PC-3 (cell line): ENCODE measurements at regions not wholly inside any gene's neighbourhood (a gene's known extent, or its start where the extent isn't known, plus 50 kb on each side); places are given as distances from the start of the nearest gene placed in this dataset.

Source experiments
- ATAC-seq: fragments of 200-7000 bp; cut with Tn5 transposase; 2 replicates; pipeline ENCODE4 v1.9.1; 2020; ENCODE audit warnings: mild to moderate bottlenecking, moderate library complexity
- BruUV-seq: library from RNA; stranded (reverse); fragments of 400-500 nt; replicated peaks from 2 replicates; lab custom pipeline; 2021; lab: Mats Ljungman, UMichigan
- CTCF ChIA-PET: fragments of 300-600 bp; sonication (Branson Sonifier 250); formaldehyde crosslinking; loops from one replicate; lab custom pipeline; 2022; ENCODE audit warnings: antibody characterized with exemption; lab: Charles Lee
- POLR2A ChIA-PET: fragments of 300-600 bp; sonication (Branson Sonifier 250); formaldehyde crosslinking; loops from one replicate; lab custom pipeline; 2022; ENCODE audit warnings: antibody characterized with exemption; ENCODE audit not compliant: unreplicated experiment; lab: Charles Lee
- DNase-seq: peaks from one replicate; pipeline ENCODE4 v3.0.0-alpha.2; 2015
- H2AFZ ChIP-seq: fragments of 300-600 bp; sonication (generic); 2 replicates; pipeline ENCODE4 v1.6.0; 2016; ENCODE audit warnings: antibody characterized with exemption, low read length
- H3F3A ChIP-seq: fragments of 300-600 bp; sonication (generic); one replicate; pipeline ENCODE4 v1.6.0; 2017; ENCODE audit warnings: antibody characterized with exemption, low read length, control low read depth, mild to moderate bottlenecking; ENCODE audit not compliant: unreplicated experiment
- H3K27ac ChIP-seq: fragments of 300-600 bp; sonication (generic); 2 replicates; pipeline ENCODE4 v1.5.1; 2016; ENCODE audit warnings: mild to moderate bottlenecking, low read length
- H3K27me3 ChIP-seq: fragments of 300-600 bp; sonication (generic); 2 replicates; pipeline ENCODE4 v1.6.1; 2016; ENCODE audit warnings: low read length, mixed read lengths
- H3K36me3 ChIP-seq: fragments of 300-600 bp; sonication (generic); 2 replicates; pipeline ENCODE4 v1.6.1; 2016; ENCODE audit warnings: low read depth, mixed run types, low read length, mixed read lengths
- H3K4me1 ChIP-seq: fragments of 300-600 bp; sonication (generic); 2 replicates; pipeline ENCODE4 v1.5.1; 2016; ENCODE audit warnings: low read length; ENCODE audit not compliant: insufficient read depth
- H3K4me2 ChIP-seq: fragments of 300-600 bp; sonication (generic); 2 replicates; pipeline ENCODE4 v1.6.0; 2016; ENCODE audit warnings: low read length
- H3K4me3 ChIP-seq: fragments of 300-600 bp; sonication (generic); 2 replicates; pipeline ENCODE4 v1.5.1; 2016; ENCODE audit warnings: mild to moderate bottlenecking, low read length, mixed read lengths
- H3K79me2 ChIP-seq: fragments of 300-600 bp; sonication (generic); 2 replicates; pipeline ENCODE4 v1.6.1; 2017; ENCODE audit warnings: low read length, mixed read lengths
- H3K9ac ChIP-seq: fragments of 300-600 bp; sonication (generic); 2 replicates; pipeline ENCODE4 v1.6.0; 2016; ENCODE audit warnings: mild to moderate bottlenecking, low read length
- H3K9me2 ChIP-seq: fragments of 300-600 bp; sonication (generic); replicated peaks from 2 replicates; pipeline ENCODE4 v1.6.1; 2016; ENCODE audit warnings: mixed run types, low read length, mixed read lengths
- H3K9me3 ChIP-seq: fragments of 300-600 bp; sonication (generic); 2 replicates; pipeline ENCODE4 v1.6.1; 2016; ENCODE audit warnings: low read length, mixed read lengths
- H4K20me1 ChIP-seq: fragments of 300-600 bp; sonication (generic); 2 replicates; pipeline ENCODE4 v1.6.1; 2016; ENCODE audit warnings: low read length, mixed read lengths
- EZH2 ChIP-seq: fragments of 300-600 bp; sonication (generic); IDR thresholded peaks from one replicate; pipeline ENCODE4 v1.6.1; 2017; ENCODE audit warnings: antibody characterized with exemption, mild to moderate bottlenecking, low read length; ENCODE audit not compliant: unreplicated experiment
- EZH2phosphoT487 ChIP-seq: fragments of 300-600 bp; sonication (generic); IDR thresholded peaks from 2 replicates; pipeline ENCODE4 v1.6.1; 2018; ENCODE audit warnings: mild to moderate bottlenecking, antibody characterized with exemption, low read length, borderline replicate concordance
- intact Hi-C: fragments of 100-400 bp; cut with micrococcal nuclease; formaldehyde crosslinking; loops from 2 replicates; pipeline ENCODE4 v1.9.0; 2023
- TF ChIP-seq, protein P1 (sequence below): fragments of 300-600 bp; sonication (generic); conservative IDR thresholded peaks from 2 replicates; pipeline ENCODE4 v1.5.1; 2017; ENCODE audit warnings: antibody characterized with exemption, low read depth, mild to moderate bottlenecking, low read length

DNA sequence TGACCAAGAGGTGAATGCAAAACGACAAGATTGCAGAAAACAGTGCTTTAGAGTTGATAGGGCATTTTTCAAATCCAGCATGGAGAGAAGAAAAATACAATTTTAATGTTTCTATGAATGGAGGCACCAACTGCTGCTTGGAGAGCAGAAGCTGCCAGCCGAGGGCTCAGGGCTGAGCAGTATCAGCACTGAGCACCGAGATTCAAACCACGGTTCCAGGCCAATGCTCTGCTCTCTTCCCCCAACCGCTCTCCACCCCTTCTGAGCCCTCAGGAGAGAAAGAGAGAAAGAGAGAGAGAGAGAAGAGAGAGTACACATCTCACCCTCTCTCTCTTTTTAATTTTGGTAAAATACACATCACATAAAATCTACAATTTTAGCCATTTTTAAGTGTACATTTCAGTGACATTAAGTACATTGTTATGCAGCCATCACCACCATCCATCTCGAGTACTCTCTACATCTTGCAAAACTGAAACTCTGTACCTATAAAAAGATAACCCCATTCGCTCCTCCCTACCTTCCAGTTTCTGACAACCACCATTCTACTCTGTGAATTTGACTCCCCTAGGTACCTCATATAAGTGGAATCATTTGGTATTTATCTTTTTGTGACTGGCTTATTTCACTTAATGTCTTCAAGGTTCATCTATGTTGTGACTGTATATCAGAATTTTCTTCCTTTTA is 333.3 kb downstream of the MIAT start:
- no peak overlapping the region for H3K27ac ChIP-seq
- H3K9me3 ChIP-seq: no peaks in the 10 kb centered on the region
- H3K9ac ChIP-seq: no peak overlapping the region
- no peak overlapping the region for H3K4me3 ChIP-seq
- DNase-seq (no peak), ATAC-seq (no peak)
- H3K79me2 ChIP-seq: no peaks in the 10 kb centered on the region
- H3F3A ChIP-seq: no peaks in the 10 kb centered on the region
- no peak overlapping the region for H3K4me2 ChIP-seq
- POLR2A ChIA-PET: no interaction called here
- intact Hi-C loops: no loop called here
- TF ChIP-seq EZH2phosphoT487 (no peak), EZH2 (no peak)
- TF ChIP-seq, protein P1, sequence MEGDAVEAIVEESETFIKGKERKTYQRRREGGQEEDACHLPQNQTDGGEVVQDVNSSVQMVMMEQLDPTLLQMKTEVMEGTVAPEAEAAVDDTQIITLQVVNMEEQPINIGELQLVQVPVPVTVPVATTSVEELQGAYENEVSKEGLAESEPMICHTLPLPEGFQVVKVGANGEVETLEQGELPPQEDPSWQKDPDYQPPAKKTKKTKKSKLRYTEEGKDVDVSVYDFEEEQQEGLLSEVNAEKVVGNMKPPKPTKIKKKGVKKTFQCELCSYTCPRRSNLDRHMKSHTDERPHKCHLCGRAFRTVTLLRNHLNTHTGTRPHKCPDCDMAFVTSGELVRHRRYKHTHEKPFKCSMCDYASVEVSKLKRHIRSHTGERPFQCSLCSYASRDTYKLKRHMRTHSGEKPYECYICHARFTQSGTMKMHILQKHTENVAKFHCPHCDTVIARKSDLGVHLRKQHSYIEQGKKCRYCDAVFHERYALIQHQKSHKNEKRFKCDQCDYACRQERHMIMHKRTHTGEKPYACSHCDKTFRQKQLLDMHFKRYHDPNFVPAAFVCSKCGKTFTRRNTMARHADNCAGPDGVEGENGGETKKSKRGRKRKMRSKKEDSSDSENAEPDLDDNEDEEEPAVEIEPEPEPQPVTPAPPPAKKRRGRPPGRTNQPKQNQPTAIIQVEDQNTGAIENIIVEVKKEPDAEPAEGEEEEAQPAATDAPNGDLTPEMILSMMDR: no peak
- H3K36me3 ChIP-seq: no peaks in the 10 kb centered on the region
- CTCF ChIA-PET: no interaction called here
- H3K9me2 ChIP-seq: no peaks in the 10 kb centered on the region
- no peaks in the 10 kb centered on the region for H3K4me1 ChIP-seq
- BruUV-seq: no TSS peak
- H3K27me3 ChIP-seq: peaks cover 4% of the 10 kb centered on the region; the same call in 1 of the 2 replicates
- no peaks in the 10 kb centered on the region for H4K20me1 ChIP-seq
- H2AFZ ChIP-seq: no peak overlapping the region

DNA sequence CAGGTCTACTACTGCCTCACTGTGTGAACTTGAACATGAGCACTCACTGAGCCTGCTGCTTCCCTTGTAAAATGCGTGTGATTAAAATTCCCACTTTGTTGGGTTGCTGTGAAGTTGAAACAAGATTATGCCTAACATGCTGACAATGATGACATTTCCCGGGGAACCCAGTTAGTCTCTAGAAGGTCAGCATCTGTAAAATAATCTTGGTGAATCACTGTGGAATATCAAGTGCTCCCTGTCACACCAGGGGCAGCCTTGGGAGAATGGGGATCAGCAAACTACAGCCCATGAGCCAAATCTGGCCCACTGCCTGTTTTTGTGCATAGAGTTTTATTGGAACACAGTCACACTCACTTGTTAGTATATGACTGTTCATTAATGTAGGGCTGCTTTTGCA is 335.2 kb downstream of the MIAT start:
- Histone ChIP-seq H3K79me2 (no peaks in the 10 kb centered on the region), H3K27me3 (peaks cover 4% of the 10 kb centered on the region; the same call in 1 of the 2 replicates), H3K9me3 (no peaks in the 10 kb centered on the region), H4K20me1 (no peaks in the 10 kb centered on the region), H3K4me2 (no peak overlapping the region), H3K27ac (no peak overlapping the region), H2AFZ (no peak overlapping the region), H3K36me3 (no peaks in the 10 kb centered on the region), H3F3A (no peaks in the 10 kb centered on the region), H3K4me1 (no peaks in the 10 kb centered on the region), H3K9me2 (no peaks in the 10 kb centered on the region), H3K4me3 (no peak overlapping the region), H3K9ac (no peak overlapping the region)
- ATAC-seq (no peak), DNase-seq (no peak)
- intact Hi-C loops: no loop called here
- POLR2A ChIA-PET: no interaction called here
- no TSS peak for BruUV-seq
- CTCF ChIA-PET: no interaction called here
- no peak for TF ChIP-seq EZH2phosphoT487
- no peak for TF ChIP-seq EZH2
- TF ChIP-seq, protein P1: no peak

DNA sequence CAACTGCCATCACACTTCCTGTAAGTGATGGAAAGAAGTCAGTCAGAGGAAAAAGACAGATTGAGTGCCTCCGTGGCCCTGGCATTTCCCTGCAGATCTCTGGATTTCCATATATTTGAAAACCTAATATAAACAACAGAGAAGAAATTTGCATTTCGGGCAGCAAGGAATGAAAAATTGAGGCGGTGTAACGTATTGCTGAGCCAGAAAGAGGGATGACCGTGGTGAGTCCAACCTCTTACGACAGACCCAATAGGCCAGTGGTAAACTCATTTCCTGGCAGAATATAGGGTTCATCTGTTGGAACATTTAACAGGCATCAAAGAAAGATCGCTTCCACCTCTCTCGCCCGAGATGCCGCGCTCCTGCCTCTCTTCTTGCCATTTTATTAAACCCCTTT is 336.5 kb downstream of the MIAT start:
- Histone ChIP-seq H3K9me2 (no peaks in the 10 kb centered on the region), H3K27me3 (peaks cover 4% of the 10 kb centered on the region; the same call in 1 of the 2 replicates), H3K4me2 (no peak overlapping the region), H3F3A (no peaks in the 10 kb centered on the region), H4K20me1 (no peaks in the 10 kb centered on the region), H3K79me2 (no peaks in the 10 kb centered on the region), H3K27ac (no peak overlapping the region), H3K9me3 (no peaks in the 10 kb centered on the region), H3K9ac (no peak overlapping the region), H3K4me3 (no peak overlapping the region), H2AFZ (no peak overlapping the region), H3K4me1 (no peaks in the 10 kb centered on the region), H3K36me3 (no peaks in the 10 kb centered on the region)
- TF ChIP-seq EZH2 (no peak), EZH2phosphoT487 (no peak)
- TF ChIP-seq, protein P1: no peak
- DNase-seq: no peak
- no peak for ATAC-seq
- POLR2A ChIA-PET: no interaction called here
- CTCF ChIA-PET: no interaction called here
- intact Hi-C loops: no loop called here
- BruUV-seq: no TSS peak
